IMR-90 (cell line): ENCODE measurements at regions not wholly inside any gene's neighbourhood (a gene's known extent, or its start where the extent isn't known, plus 50 kb on each side); places are given as distances from the start of the nearest gene placed in this dataset.

Experiments
- ATAC-seq: fragments of 200-7000 bp; cut with Tn5 transposase; 2 replicates; pipeline ENCODE4 v1.9.1; 2020; ENCODE audit warnings: low read depth, mild to moderate bottlenecking, moderate library complexity
- BruUV-seq: library from RNA; stranded (reverse); fragments of 400-500 nt; replicated peaks from 2 replicates; lab custom pipeline; 2021; lab: Mats Ljungman, UMichigan
- CTCF ChIA-PET: fragments of 300-600 bp; formaldehyde crosslinking; extraction: SDS; loops from one replicate; lab custom pipeline; 2021; ENCODE audit warnings: antibody characterized with exemption; lab: Yijun Ruan, JAX
- POLR2A ChIA-PET: fragments of 300-600 bp; sonication (Branson Sonifier 250); formaldehyde crosslinking; loops from one replicate; lab custom pipeline; 2022; ENCODE audit warnings: antibody characterized with exemption; ENCODE audit not compliant: unreplicated experiment; lab: Charles Lee
- DNase-seq: peaks from one replicate; pipeline ENCODE4 v3.0.0; 2013
- H2AFZ ChIP-seq: replicated peaks from 2 replicates; pipeline ENCODE3; 2013; ENCODE audit warnings: low read length, mild to moderate bottlenecking; ENCODE audit not compliant: poor library complexity
- H2AK5ac ChIP-seq: 2 replicates; pipeline ENCODE4 v1.6.1; 2013; ENCODE audit warnings: low read depth, low read length, inconsistent platforms
- H2AK9ac ChIP-seq: replicated peaks from 2 replicates; pipeline ENCODE3; 2013; ENCODE audit warnings: mild to moderate bottlenecking, low read depth, low read length, moderate library complexity; ENCODE audit not compliant: poor library complexity
- H2BK120ac ChIP-seq: 2 replicates; pipeline ENCODE4 v1.6.1; 2013; ENCODE audit warnings: low read depth, low read length, inconsistent platforms
- H2BK15ac ChIP-seq: 3 replicates; pipeline ENCODE4 v1.6.1; 2013; ENCODE audit warnings: low read depth, low read length, inconsistent platforms
- H2BK20ac ChIP-seq: 2 replicates; pipeline ENCODE4 v1.6.1; 2013; ENCODE audit warnings: low read depth, mild to moderate bottlenecking, inconsistent platforms, low read length, moderate library complexity
- H2BK5ac ChIP-seq: 2 replicates; pipeline ENCODE4 v1.6.1; 2013; ENCODE audit warnings: mild to moderate bottlenecking, low read depth, low read length, inconsistent platforms; ENCODE audit not compliant: poor library complexity, severe bottlenecking
- H3K14ac ChIP-seq: replicated peaks from 2 replicates; pipeline ENCODE4 v1.6.1; 2013; ENCODE audit warnings: low read depth, low read length, inconsistent platforms
- H3K18ac ChIP-seq: 2 replicates; pipeline ENCODE4 v1.6.1; 2013; ENCODE audit warnings: low read depth, low read length, control low read depth
- H3K23ac ChIP-seq: 2 replicates; pipeline ENCODE4 v1.6.1; 2013; ENCODE audit warnings: low read depth, low read length, inconsistent platforms
- H3K27ac ChIP-seq: 2 replicates; pipeline ENCODE4 v1.5.1; 2013; ENCODE audit warnings: mild to moderate bottlenecking, control low read depth, low read length; ENCODE audit not compliant: insufficient read depth
- H3K27me3 ChIP-seq: 2 replicates; pipeline ENCODE4 v1.6.1; 2013; ENCODE audit warnings: low read length; ENCODE audit not compliant: control insufficient read depth, insufficient read depth
- H3K36me3 ChIP-seq: 2 replicates; pipeline ENCODE4 v1.6.1; 2013; ENCODE audit warnings: low read length, mixed read lengths; ENCODE audit not compliant: control insufficient read depth, insufficient read depth
- H3K4ac ChIP-seq: 2 replicates; pipeline ENCODE4 v1.6.1; 2013; ENCODE audit warnings: low read depth, low read length, inconsistent platforms
- H3K4me1 ChIP-seq: 2 replicates; pipeline ENCODE4 v1.6.1; 2013; ENCODE audit warnings: low read length, mixed read lengths; ENCODE audit not compliant: control insufficient read depth, insufficient read depth
- H3K4me2 ChIP-seq: 2 replicates; pipeline ENCODE4 v1.6.1; 2013; ENCODE audit warnings: low read depth, mild to moderate bottlenecking, control low read depth, low read length, moderate library complexity
- H3K4me3 ChIP-seq: 2 replicates; pipeline ENCODE4 v1.5.1; 2013; ENCODE audit warnings: low read depth, mild to moderate bottlenecking, control low read depth, low read length, moderate library complexity; ENCODE audit not compliant: insufficient read depth
- H3K56ac ChIP-seq: 2 replicates; pipeline ENCODE4 v1.6.1; 2013; ENCODE audit warnings: low read length, inconsistent platforms; ENCODE audit not compliant: insufficient read depth; ENCODE audit errors: extremely low read depth
- H3K79me1 ChIP-seq, 2 experiments: 2 replicates each; pipeline ENCODE4 v1.6.1; 2013; ENCODE audit warnings: low read length in 2 of 2, inconsistent platforms in 1 of 2, low read depth in 1 of 2
- H3K9ac ChIP-seq: 2 replicates; pipeline ENCODE4 v1.6.1; 2013; ENCODE audit warnings: low read depth, low read length, control low read depth
- H3K9me1 ChIP-seq: 2 replicates; pipeline ENCODE4 v1.6.1; 2013; ENCODE audit warnings: low read length, inconsistent platforms; ENCODE audit not compliant: insufficient read depth
- H3K9me3 ChIP-seq: 2 replicates; pipeline ENCODE4 v1.6.1; 2013; ENCODE audit warnings: low read length; ENCODE audit not compliant: control insufficient read depth, insufficient read depth
- H4K20me1 ChIP-seq: 2 replicates; pipeline ENCODE4 v1.6.1; 2013; ENCODE audit warnings: low read length, inconsistent platforms; ENCODE audit not compliant: insufficient read depth
- H4K5ac ChIP-seq: 2 replicates; pipeline ENCODE4 v1.6.1; 2013; ENCODE audit warnings: mild to moderate bottlenecking, low read depth, low read length, control low read depth
- H4K8ac ChIP-seq, 2 experiments: 2 replicates each; pipeline ENCODE4 v1.6.1; 2013; ENCODE audit warnings: low read depth in 2 of 2, low read length in 2 of 2, control low read depth in 1 of 2, inconsistent platforms in 1 of 2
- H4K91ac ChIP-seq: 2 replicates; pipeline ENCODE4 v1.6.1; 2013; ENCODE audit warnings: low read depth, low read length, inconsistent platforms; ENCODE audit not compliant: insufficient read depth
- BHLHE40 ChIP-seq: fragments of 150-350 bp; IDR thresholded peaks from 2 replicates; pipeline ENCODE4 v1.6.1; 2016; ENCODE audit warnings: mild to moderate bottlenecking, low read depth, low read length
- CEBPB ChIP-seq: IDR thresholded peaks from 2 replicates; pipeline ENCODE4 v1.6.1; 2012; ENCODE audit warnings: low read depth, low read length, improper control_type of control experiment
- CHD1 ChIP-seq: IDR thresholded peaks from 2 replicates; pipeline ENCODE4 v1.6.1; 2012; ENCODE audit warnings: low read depth, low read length, improper control_type of control experiment
- ELK1 ChIP-seq: fragments of 150-350 bp; IDR thresholded peaks from 2 replicates; pipeline ENCODE4 v1.6.1; 2016; ENCODE audit warnings: low read depth, mild to moderate bottlenecking, low read length, moderate library complexity, borderline replicate concordance
- FOS ChIP-seq: fragments of 150-350 bp; IDR thresholded peaks from 2 replicates; pipeline ENCODE4 v1.6.1; 2016; ENCODE audit warnings: low read depth, low read length
- MAFK ChIP-seq: IDR thresholded peaks from 2 replicates; pipeline ENCODE4 v1.6.1; 2012; ENCODE audit warnings: low read depth, low read length, improper control_type of control experiment
- MAZ ChIP-seq: IDR thresholded peaks from 2 replicates; pipeline ENCODE4 v1.6.1; 2012; ENCODE audit warnings: low read depth, mild to moderate bottlenecking, low read length, improper control_type of control experiment, moderate library complexity, borderline replicate concordance
- NFE2L2 ChIP-seq: fragments of 150-350 bp; IDR thresholded peaks from 2 replicates; pipeline ENCODE4 v1.6.1; 2016; ENCODE audit warnings: low read depth, mild to moderate bottlenecking, low read length
- POLR2A ChIP-seq: IDR thresholded peaks from 2 replicates; pipeline ENCODE4 v1.6.1; 2012; ENCODE audit warnings: mild to moderate bottlenecking, low read depth, low read length
- RAD21 ChIP-seq: IDR thresholded peaks from 2 replicates; pipeline ENCODE4 v1.6.1; 2012; ENCODE audit warnings: low read length, improper control_type of control experiment
- RCOR1 ChIP-seq: IDR thresholded peaks from 2 replicates; pipeline ENCODE4 v1.6.1; 2012; ENCODE audit warnings: mild to moderate bottlenecking, low read length, improper control_type of control experiment; ENCODE audit not compliant: insufficient replicate concordance
- RFX5 ChIP-seq: IDR thresholded peaks from 2 replicates; pipeline ENCODE4 v1.8.0; 2012; ENCODE audit warnings: low read depth, mild to moderate bottlenecking, low read length, moderate library complexity
- SMC3 ChIP-seq: fragments of 150-350 bp; IDR thresholded peaks from 2 replicates; pipeline ENCODE4 v1.6.1; 2016; ENCODE audit warnings: low read depth, mild to moderate bottlenecking, antibody characterized with exemption, low read length, moderate library complexity
- dilution Hi-C: fragments of 300-500 bp; cut with HindIII; formaldehyde crosslinking; loops from one replicate; pipeline ENCODE4 v1.14.3; 2018; ENCODE audit warnings: low sequenced_read_pairs; ENCODE audit not compliant: unreplicated experiment
- in situ Hi-C: fragments of 300-500 bp; cut with MboI; formaldehyde crosslinking; loops from 3 replicates; pipeline ENCODE4 v1.14.3; 2019; ENCODE audit warnings: low sequenced_read_pairs, inconsistent platforms, mixed read lengths
- intact Hi-C: fragments of 100-400 bp; cut with micrococcal nuclease; formaldehyde crosslinking; loops from 2 replicates; pipeline ENCODE4 v1.10.0; 2022
- TF ChIP-seq, protein P1 (sequence below): fragments of 150-350 bp; IDR thresholded peaks from 2 replicates; pipeline ENCODE4 v1.6.1; 2017; ENCODE audit warnings: mild to moderate bottlenecking, antibody characterized with exemption, low read length, low read depth

DNA sequence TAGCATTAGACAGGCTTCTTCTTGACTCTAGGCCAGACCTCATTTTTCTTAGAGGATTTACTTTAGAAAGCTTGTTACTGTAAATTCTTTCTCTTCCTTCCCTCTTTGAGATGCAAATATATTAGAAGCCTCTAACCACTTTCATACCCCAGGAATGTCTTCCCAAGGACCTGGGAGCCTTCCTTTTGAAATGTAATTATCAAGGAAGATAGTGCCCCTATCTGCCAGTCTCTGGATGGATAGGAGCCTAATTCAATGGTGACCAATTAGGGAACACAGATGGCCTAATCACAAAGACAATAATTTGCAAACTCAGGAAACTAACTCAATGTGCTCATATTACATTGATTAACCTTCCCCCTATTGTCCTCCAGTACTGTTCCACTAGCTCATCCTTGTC is 145.6 kb upstream of the DCAF8L1 start:
- no peak overlapping the region for H3K4me3 ChIP-seq
- H4K20me1 ChIP-seq: no peaks in the 10 kb centered on the region
- H2AFZ ChIP-seq: no peak overlapping the region
- no TSS peak for BruUV-seq
- H3K36me3 ChIP-seq: no peaks in the 10 kb centered on the region
- no peaks in the 10 kb centered on the region for H3K79me1 ChIP-seq
- H3K9me3 ChIP-seq: no peaks in the 10 kb centered on the region
- no peak overlapping the region for H3K14ac ChIP-seq
- H2BK20ac ChIP-seq: no peak overlapping the region
- no peak overlapping the region for H3K27ac ChIP-seq
- no peak overlapping the region for H4K8ac ChIP-seq
- H2BK15ac ChIP-seq: no peak overlapping the region
- no peak overlapping the region for H3K23ac ChIP-seq
- no peaks in the 10 kb centered on the region for H3K27me3 ChIP-seq
- no peak overlapping the region for H4K5ac ChIP-seq
- CTCF ChIA-PET: interaction anchor here (0.6 kb wide), 1 partner anchor 33 kb away, joined by 3 read pairs; no protein-coding TSS in a partner anchor
- H3K4me2 ChIP-seq: no peak overlapping the region
- no peak for ATAC-seq
- in situ Hi-C loops (no loop called here), dilution Hi-C loops (no loop called here), intact Hi-C loops (no loop called here)
- no peak overlapping the region for H2BK5ac ChIP-seq
- no peak overlapping the region for H3K18ac ChIP-seq
- no peaks in the 10 kb centered on the region for H3K9me1 ChIP-seq
- no peaks in the 10 kb centered on the region for H3K4me1 ChIP-seq
- no peak overlapping the region for H3K9ac ChIP-seq
- no peak for DNase-seq
- TF ChIP-seq SMC3 (no peak), ELK1 (no peak), RAD21 (no peak), NFE2L2 (no peak), MAFK (no peak), POLR2A (no peak), RCOR1 (no peak), CEBPB (no peak), MAZ (no peak), CHD1 (no peak), BHLHE40 (no peak), RFX5 (no peak), FOS (no peak)
- TF ChIP-seq, protein P1, sequence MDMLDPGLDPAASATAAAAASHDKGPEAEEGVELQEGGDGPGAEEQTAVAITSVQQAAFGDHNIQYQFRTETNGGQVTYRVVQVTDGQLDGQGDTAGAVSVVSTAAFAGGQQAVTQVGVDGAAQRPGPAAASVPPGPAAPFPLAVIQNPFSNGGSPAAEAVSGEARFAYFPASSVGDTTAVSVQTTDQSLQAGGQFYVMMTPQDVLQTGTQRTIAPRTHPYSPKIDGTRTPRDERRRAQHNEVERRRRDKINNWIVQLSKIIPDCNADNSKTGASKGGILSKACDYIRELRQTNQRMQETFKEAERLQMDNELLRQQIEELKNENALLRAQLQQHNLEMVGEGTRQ: no peak
- H2AK5ac ChIP-seq: no peak overlapping the region
- H3K56ac ChIP-seq: no peak overlapping the region
- H2AK9ac ChIP-seq: no peak overlapping the region
- no peak overlapping the region for H4K91ac ChIP-seq
- H3K4ac ChIP-seq: no peak overlapping the region
- H2BK120ac ChIP-seq: no peak overlapping the region
- POLR2A ChIA-PET: no interaction called here
